Activated CD4-positive, alpha-beta memory T cell treated with anti-CD3 and anti-CD28 coated beads, Interleukin-2, amount 10 ng/mL, durations not matched to agents 7 days and 5 days (primary cell): ENCODE measurements at regions not wholly inside any gene's neighbourhood (a gene's known extent, or its start where the extent isn't known, plus 50 kb on each side); places are given as distances from the start of the nearest gene placed in this dataset.

Experiments
- CTCF ChIA-PET: fragments of 350-600 bp; sonication (Branson Sonifier 250); formaldehyde crosslinking; loops from one replicate; lab custom pipeline; 2021; ENCODE audit warnings: antibody characterized with exemption, inconsistent platforms; lab: Charles Lee
- POLR2A ChIA-PET: fragments of 350-600 bp; sonication (Branson Sonifier 250); formaldehyde crosslinking; loops from one replicate; lab custom pipeline; 2021; ENCODE audit warnings: antibody characterized with exemption; lab: Charles Lee
- DNase-seq: peaks from one replicate; pipeline ENCODE4 v3.0.0-alpha.2; 2020
- H3K27ac Mint-ChIP-seq: one replicate; pipeline ENCODE4 v1.8.0; 2021; ENCODE audit warnings: mild to moderate bottlenecking, mixed read lengths
- H3K27me3 Mint-ChIP-seq: one replicate; pipeline ENCODE4 v1.8.0; 2021; ENCODE audit warnings: mixed read lengths
- H3K36me3 Mint-ChIP-seq: one replicate; pipeline ENCODE4 v1.8.0; 2021; ENCODE audit warnings: low read depth, mixed read lengths
- H3K4me1 Mint-ChIP-seq: one replicate; pipeline ENCODE4 v1.8.0; 2021; ENCODE audit warnings: mixed read lengths
- H3K4me3 Mint-ChIP-seq: one replicate; pipeline ENCODE4 v1.8.0; 2021; ENCODE audit warnings: mild to moderate bottlenecking, mixed read lengths
- H3K9me3 Mint-ChIP-seq: one replicate; pipeline ENCODE4 v1.8.0; 2021; ENCODE audit warnings: mixed read lengths

DNA sequence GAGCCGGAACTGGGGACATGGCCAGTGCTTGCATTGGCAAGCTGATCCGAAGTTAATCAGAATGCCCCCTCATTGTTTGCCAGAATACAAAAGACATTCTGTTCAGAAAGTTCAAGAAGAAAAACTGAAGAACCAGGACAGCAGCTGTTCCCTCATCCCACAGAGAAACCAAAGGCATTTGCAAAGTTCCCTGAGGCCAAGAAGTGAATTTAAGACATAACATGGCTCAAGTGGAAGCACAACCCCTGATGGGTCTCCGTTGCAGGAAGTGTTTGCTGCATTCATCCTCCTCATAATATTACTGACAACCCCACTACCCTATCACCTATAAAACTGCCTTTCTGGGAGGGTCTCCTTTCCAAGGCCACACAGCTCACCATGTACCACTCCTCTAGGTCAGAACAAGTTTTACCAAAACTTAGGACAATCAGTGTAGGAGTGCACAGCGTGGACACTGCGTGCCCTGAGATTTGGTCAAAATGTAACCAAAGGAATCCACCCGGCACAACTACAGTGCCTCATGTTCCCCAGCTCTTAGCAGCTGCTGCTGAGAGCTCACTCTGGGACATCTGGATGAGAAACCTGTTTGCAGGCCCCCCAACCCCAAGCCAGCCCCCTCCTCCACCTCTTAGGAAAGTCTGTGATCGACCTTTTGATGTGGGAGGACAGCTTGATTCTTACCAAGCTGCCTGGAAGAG is 101.6 kb upstream of the AKIP1 start:
- Mint-ChIP-seq H3K27me3 (peaks cover 13% of the 10 kb centered on the region), H3K9me3 (no peaks in the 10 kb centered on the region), H3K27ac (no peak overlapping the region), H3K4me1 (peaks cover 9% of the 10 kb centered on the region), H3K36me3 (no peaks in the 10 kb centered on the region), H3K4me3 (no peak overlapping the region)
- POLR2A ChIA-PET, result interaction anchor here (1.1 kb wide), 1 partner anchor 13 kb away, joined by 3 read pairs; no protein-coding TSS in a partner anchor
- CTCF ChIA-PET, result interaction anchor here (1.3 to 2.2 kb wide), 3 partner anchors 18 to 150 kb away, joined by 3 to 5 read pairs (median 5); no protein-coding TSS in a partner anchor
- DNase-seq, result no peak

DNA sequence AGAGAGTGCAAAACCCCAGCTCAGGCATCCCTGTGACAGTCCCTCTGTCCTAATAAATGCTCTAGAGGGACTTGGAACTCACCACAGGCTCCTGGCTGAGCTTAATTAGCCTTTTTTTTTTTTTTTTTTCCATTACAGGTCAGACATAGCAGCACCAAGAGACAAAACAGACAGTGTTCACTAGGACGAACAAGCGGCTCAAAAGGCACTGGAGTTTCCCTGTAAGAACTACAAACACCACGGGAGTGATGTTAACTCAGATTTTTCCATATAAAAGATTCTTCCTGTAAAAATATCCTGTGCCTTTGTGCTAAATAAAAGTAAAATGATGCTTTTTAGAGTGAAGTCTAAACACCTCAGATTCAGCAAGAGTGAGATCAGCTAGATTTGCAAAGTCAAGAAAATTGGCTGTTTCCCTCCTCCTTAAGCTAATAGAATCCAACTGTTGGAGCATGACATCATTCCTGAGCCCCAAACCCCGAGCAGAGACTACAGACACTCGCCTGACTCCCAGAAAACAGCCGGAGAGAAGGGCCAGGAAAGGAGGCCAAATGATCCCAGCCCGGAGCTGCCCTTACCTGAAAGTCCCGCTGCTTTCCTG is 101.0 kb upstream of the AKIP1 start:
- Mint-ChIP-seq H3K27me3 (peaks cover 13% of the 10 kb centered on the region), H3K36me3 (no peaks in the 10 kb centered on the region), H3K9me3 (no peaks in the 10 kb centered on the region), H3K4me1 (peaks cover 9% of the 10 kb centered on the region), H3K27ac (no peak overlapping the region), H3K4me3 (peak overlapping the region; percentile 30)
- ChIA-PET POLR2A (no interaction called here), CTCF (interaction anchor here (0.9 to 1.4 kb wide), 3 partner anchors 17 to 338 kb away, joined by 3 to 5 read pairs (median 3); no protein-coding TSS in a partner anchor)
- no peak for DNase-seq

DNA sequence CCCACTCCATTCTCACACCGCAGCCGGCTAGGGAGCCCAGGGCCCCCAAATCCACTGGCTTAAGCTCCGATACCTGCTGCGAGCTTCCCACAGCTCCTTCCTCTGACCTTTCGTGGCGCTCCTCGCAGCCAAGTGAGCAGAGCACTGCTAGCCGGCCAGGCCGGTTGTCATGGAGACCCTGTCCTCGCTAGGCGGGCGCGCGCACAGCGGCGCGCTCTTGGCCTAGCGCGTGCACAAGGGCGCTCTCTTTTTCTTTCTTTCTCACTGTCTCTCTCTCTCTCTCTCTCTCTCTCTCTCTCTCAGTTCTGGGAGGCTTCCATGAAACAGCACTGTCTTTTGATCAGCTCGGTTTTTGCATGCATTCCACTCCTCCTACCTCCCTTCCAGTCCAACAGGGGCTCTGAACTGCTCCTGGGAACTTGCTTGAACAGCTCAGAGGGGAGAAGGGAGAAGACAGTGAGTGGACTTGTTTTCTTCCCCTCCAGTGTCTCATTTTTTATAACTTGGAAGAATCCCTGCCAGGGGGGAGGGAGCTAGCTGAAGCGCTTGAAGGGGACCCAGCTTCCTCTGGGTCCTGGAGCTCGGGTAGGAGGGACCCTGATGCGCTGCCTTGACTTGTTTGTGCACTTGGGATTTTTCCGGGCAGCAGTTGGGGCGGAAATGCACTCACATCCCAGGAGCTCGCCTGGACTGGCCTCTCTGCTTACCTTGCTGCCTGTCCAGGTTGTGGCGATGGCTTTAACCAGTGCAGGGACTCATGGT is 100.3 kb upstream of the AKIP1 start:
- Mint-ChIP-seq H3K9me3 (no peaks in the 10 kb centered on the region), H3K4me3 (peak overlapping the region; percentile 30), H3K27me3 (peaks cover 13% of the 10 kb centered on the region), H3K27ac (no peak overlapping the region), H3K36me3 (no peaks in the 10 kb centered on the region), H3K4me1 (peaks cover 9% of the 10 kb centered on the region)
- DNase-seq, result no peak
- POLR2A ChIA-PET, result no interaction called here
- CTCF ChIA-PET, result interaction anchor here (0.9 to 1.4 kb wide), 3 partner anchors 17 to 339 kb away, joined by 3 to 5 read pairs (median 3); no protein-coding TSS in a partner anchor

DNA sequence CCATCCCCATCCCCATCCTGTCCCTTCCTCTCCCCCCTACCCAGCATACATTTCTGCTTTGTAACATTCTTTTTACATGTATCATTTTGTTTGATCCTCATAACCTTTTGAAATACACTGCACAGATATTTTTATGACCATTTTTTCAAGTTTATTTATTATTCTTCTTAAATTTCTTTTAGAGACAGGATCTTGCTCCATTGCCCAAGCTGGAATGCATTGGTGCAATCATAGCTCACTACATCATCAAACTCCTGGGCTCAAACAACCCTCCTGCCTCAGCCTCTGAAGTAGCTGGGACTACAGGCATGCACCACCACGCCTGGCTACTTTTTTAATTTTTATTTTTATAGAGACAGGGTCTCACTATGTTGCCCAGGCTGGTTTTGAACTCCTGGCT is 99.4 kb upstream of the AKIP1 start:
- CTCF ChIA-PET, result no interaction called here
- Mint-ChIP-seq H3K4me3 (no peak overlapping the region), H3K27me3 (peaks cover 13% of the 10 kb centered on the region), H3K9me3 (no peaks in the 10 kb centered on the region), H3K27ac (no peak overlapping the region), H3K4me1 (peaks cover 9% of the 10 kb centered on the region), H3K36me3 (no peaks in the 10 kb centered on the region)
- POLR2A ChIA-PET, result no interaction called here
- no peak for DNase-seq

DNA sequence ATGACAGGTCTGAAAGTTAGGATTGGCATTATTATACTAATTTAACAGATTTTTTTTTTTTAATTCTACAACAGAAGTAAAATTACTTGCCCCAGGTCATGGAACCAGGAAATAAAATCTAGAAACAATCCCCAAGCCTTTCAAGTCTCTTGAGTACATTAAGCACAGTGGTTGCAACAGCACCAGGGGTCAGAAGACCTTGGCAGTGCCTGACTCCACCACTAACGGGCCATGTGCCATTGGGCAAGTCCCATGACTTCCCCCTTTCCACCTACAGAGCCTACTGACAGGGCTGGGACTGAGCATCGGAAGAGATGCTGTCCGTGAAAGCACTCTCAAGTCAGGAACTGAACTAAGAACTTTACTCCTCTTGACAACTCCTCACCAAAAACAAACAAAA is 98.6 kb upstream of the AKIP1 start:
- Mint-ChIP-seq H3K4me1 (peaks cover 9% of the 10 kb centered on the region), H3K27ac (no peak overlapping the region), H3K4me3 (no peak overlapping the region), H3K36me3 (no peaks in the 10 kb centered on the region), H3K9me3 (no peaks in the 10 kb centered on the region), H3K27me3 (peaks cover 13% of the 10 kb centered on the region)
- CTCF ChIA-PET, result no interaction called here
- POLR2A ChIA-PET, result no interaction called here
- DNase-seq, result no peak

DNA sequence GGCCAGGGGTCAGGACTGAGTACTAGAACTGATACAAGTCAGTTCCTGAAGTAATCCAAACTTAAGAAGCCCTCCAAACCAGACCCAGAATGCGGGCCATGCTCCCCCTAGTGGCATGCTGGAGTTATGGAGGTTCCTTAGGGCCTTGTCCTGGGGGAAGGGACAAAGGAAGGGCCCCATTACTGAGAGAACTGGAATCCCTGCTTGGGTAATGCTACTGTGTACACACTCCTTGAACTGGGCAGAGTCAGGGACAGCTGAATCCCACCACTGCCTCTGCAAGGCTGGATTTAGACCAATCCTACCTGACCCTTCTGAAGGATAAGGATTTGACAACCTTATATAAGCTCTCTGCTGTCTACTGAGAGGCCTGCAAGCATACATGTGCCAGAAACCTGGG is 97.3 kb upstream of the AKIP1 start:
- Mint-ChIP-seq H3K4me3 (no peak overlapping the region), H3K36me3 (no peaks in the 10 kb centered on the region), H3K9me3 (no peaks in the 10 kb centered on the region), H3K4me1 (peaks cover 9% of the 10 kb centered on the region), H3K27ac (no peak overlapping the region), H3K27me3 (peaks cover 13% of the 10 kb centered on the region)
- ChIA-PET CTCF (interaction anchor here (0.8 to 1.6 kb wide), 6 partner anchors 10 to 146 kb away, joined by 3 to 5 read pairs (median 4); no protein-coding TSS in a partner anchor), POLR2A (no interaction called here)
- DNase-seq, result peak; percentile 49

DNA sequence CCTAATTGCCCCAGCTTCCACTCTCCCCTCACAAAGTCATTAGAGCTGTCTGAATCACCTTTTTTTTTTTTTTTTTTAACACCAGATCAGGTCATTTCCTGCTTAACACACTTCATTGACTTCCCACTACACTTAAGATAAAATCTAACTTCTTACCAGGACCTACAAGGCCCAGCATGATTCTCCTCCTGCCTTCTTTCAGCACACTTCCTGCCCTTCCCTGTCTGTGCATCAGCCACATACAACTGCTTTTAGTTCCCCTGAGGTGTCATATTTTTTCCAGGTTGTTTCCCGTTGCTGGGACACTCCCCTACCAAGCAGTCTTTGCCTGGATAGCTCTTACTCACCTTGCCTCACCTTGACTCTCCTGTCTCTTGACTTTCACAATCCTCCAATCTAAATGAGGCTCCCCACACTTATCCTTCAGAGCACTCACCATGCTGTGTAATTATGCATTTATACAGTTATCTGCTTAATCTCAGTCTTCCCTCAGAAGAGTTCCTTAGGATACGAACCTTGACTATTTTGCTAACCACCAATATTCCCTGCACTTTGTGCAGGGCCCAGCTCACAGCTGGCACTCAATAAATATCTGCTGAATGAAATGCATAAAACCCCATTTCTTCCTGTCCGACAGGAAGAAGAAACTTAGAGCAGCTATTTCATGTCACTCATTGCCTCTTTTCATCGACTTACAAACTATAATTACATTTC is 96.6 kb upstream of the AKIP1 start:
- no peak overlapping the region for H3K27ac Mint-ChIP-seq
- H3K36me3 Mint-ChIP-seq, result no peaks in the 10 kb centered on the region
- no peak for DNase-seq
- ChIA-PET POLR2A (no interaction called here), CTCF (interaction anchor here (0.8 to 1.6 kb wide), 7 partner anchors 10 to 146 kb away, joined by 3 to 5 read pairs (median 4); no protein-coding TSS in a partner anchor)
- H3K4me1 Mint-ChIP-seq, result peaks cover 9% of the 10 kb centered on the region
- H3K4me3 Mint-ChIP-seq, result no peak overlapping the region
- H3K27me3 Mint-ChIP-seq, result peaks cover 13% of the 10 kb centered on the region
- H3K9me3 Mint-ChIP-seq, result no peaks in the 10 kb centered on the region

DNA sequence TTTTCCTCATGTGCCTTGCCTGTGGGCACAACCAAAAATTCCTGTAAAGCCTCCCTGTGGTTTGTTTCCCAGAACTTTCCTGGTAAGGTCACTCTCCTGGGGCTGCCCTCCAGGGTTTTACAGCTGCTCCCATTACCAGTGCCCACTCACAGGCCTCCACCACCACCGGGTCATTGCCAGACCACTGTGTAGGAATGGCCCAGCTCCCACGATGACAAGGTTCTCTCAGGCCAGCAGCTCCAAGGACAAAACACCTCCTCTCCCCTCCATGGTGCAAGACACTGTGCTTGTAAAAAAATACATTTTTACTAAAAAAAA is 96.1 kb upstream of the AKIP1 start:
- Mint-ChIP-seq H3K27ac (no peak overlapping the region), H3K4me3 (no peak overlapping the region), H3K36me3 (no peaks in the 10 kb centered on the region), H3K9me3 (no peaks in the 10 kb centered on the region), H3K4me1 (peaks cover 9% of the 10 kb centered on the region), H3K27me3 (peaks cover 16% of the 10 kb centered on the region)
- CTCF ChIA-PET, result interaction anchor here (0.9 to 1.6 kb wide), 3 partner anchors 100 to 146 kb away, joined by 4 to 5 read pairs (median 5); no protein-coding TSS in a partner anchor
- POLR2A ChIA-PET, result no interaction called here
- no peak for DNase-seq

DNA sequence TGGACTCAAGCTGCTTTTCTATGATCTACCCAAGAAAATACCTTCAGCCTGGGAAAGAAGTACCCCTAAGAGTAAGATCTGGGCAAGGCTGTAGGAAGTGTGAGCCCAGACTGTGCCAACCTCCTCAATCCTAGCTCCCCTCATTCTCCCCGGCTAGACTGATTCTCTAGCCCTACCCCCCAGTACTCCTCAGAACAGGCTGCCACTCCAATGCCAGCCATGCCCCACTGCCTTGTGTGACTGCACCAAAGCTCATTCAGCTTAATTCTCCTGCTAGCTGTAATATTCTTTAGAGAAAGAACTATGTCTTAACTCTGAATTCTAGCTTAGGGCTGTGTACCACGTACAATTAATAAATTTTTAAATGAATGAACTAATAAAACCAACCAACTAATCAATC is 92.6 kb upstream of the AKIP1 start:
- H3K36me3 Mint-ChIP-seq, result no peaks in the 10 kb centered on the region
- POLR2A ChIA-PET, result no interaction called here
- CTCF ChIA-PET, result no interaction called here
- no peaks in the 10 kb centered on the region for H3K4me1 Mint-ChIP-seq
- no peaks in the 10 kb centered on the region for H3K9me3 Mint-ChIP-seq
- H3K27ac Mint-ChIP-seq, result no peak overlapping the region
- peaks cover 9% of the 10 kb centered on the region for H3K27me3 Mint-ChIP-seq
- no peak overlapping the region for H3K4me3 Mint-ChIP-seq
- DNase-seq, result no peak

DNA sequence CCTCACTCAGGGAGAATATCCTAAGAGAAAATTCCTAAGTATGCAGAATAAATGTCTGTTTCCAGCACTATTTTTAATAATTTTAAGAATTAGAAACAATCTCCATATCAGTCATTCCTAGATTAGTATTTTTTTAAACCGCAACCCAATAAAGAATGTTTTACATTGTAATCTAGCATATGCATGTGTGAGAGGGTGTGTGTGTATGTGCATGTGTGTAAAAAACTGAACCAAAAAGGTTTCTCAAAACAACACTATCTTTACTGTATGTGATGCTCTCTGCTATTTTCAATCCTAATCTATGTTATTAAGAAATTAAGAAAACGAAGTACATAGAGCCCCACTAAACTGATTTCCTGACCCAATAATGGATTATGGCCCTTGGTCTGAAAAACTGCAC is 90.6 kb upstream of the AKIP1 start:
- ChIA-PET POLR2A (no interaction called here), CTCF (no interaction called here)
- no peak for DNase-seq
- no peak overlapping the region for H3K27ac Mint-ChIP-seq
- H3K4me1 Mint-ChIP-seq, result no peaks in the 10 kb centered on the region
- H3K4me3 Mint-ChIP-seq, result no peak overlapping the region
- H3K9me3 Mint-ChIP-seq, result peaks cover 2% of the 10 kb centered on the region
- no peaks in the 10 kb centered on the region for H3K36me3 Mint-ChIP-seq
- peaks cover 9% of the 10 kb centered on the region for H3K27me3 Mint-ChIP-seq

DNA sequence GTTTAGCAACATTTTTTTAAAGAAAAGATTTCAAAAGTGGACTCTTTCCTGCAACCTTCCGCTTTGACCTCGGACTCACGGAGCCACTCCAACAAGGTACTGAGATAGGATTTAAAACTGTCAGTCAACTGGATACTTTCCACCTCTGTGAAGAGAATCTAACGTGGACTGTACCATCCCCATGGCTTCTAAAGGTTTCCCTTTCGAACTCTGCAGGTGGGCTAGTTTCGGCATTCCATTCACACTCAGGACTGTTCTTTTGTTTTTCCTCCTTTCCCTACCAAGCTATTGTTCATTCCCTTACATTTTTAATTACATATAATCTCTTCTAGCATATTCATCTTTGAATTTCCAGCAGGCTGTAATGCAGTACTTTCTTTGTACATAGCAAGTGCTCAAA is 88.5 kb upstream of the AKIP1 start:
- no peak overlapping the region for H3K27ac Mint-ChIP-seq
- CTCF ChIA-PET, result no interaction called here
- no peak overlapping the region for H3K4me3 Mint-ChIP-seq
- no peaks in the 10 kb centered on the region for H3K36me3 Mint-ChIP-seq
- POLR2A ChIA-PET, result no interaction called here
- peaks cover 9% of the 10 kb centered on the region for H3K27me3 Mint-ChIP-seq
- H3K4me1 Mint-ChIP-seq, result no peaks in the 10 kb centered on the region
- peaks cover 2% of the 10 kb centered on the region for H3K9me3 Mint-ChIP-seq
- no peak for DNase-seq

DNA sequence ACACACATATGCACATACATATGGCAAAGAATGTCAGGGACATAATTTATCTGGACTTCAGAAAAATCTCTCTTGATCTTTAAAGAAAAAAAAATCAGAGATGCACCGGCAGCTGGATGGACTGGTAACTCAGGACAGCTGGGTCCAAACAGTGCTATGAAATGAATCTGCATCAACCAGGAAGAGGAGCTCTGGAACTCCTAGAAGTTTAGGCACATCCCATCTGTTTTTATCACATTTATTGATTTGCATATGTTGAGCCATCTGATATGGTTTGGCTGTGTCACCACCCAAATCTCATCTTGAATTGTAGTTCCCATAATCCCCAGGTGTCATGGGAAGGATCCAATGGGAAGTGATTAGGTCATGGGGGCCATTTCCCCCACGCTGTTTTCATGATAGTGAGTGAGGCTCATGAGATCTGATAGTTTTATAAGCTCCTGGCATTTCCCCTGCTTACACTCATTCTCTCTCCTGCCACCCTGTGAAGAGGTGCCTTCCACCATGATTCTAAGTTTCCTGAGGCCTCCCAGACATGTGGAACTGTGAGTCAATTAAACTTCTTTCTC is 87.7 kb upstream of the AKIP1 start:
- Mint-ChIP-seq H3K9me3 (peaks cover 2% of the 10 kb centered on the region), H3K36me3 (no peaks in the 10 kb centered on the region), H3K27me3 (peaks cover 9% of the 10 kb centered on the region), H3K4me3 (no peak overlapping the region), H3K4me1 (no peaks in the 10 kb centered on the region), H3K27ac (no peak overlapping the region)
- POLR2A ChIA-PET, result no interaction called here
- CTCF ChIA-PET, result no interaction called here
- no peak for DNase-seq
